GM23338 (cell line): ENCODE measurements at regions not wholly inside any gene's neighbourhood (a gene's known extent, or its start where the extent isn't known, plus 50 kb on each side); places are given as distances from the start of the nearest gene placed in this dataset.

Experiments used
- ATAC-seq: fragments of 200-7000 bp; cut with Tn5 transposase; 3 replicates; pipeline ENCODE4 v1.9.1; 2020
- DNase-seq: peaks from one replicate; pipeline ENCODE4 v3.0.0-alpha.2; 2015; ENCODE audit warnings: low spot score
- H2AFZ ChIP-seq: fragments of 200-600 bp; sonication (generic); 2 replicates; pipeline ENCODE4 v1.8.0; 2016; ENCODE audit warnings: antibody characterized with exemption, mild to moderate bottlenecking, moderate library complexity
- H3F3A ChIP-seq: fragments of 200-600 bp; sonication (generic); replicated peaks from 2 replicates; pipeline ENCODE4 v1.8.0; 2017; ENCODE audit warnings: antibody characterized with exemption, mixed run types, low read depth
- H3K27ac ChIP-seq: fragments of 200-600 bp; sonication (generic); 2 replicates; pipeline ENCODE4 v1.6.1; 2016; ENCODE audit warnings: low read depth
- H3K27me3 ChIP-seq: fragments of 200-600 bp; sonication (generic); 2 replicates; pipeline ENCODE4 v1.8.0; 2016; ENCODE audit warnings: mild to moderate bottlenecking, mixed run types, moderate library complexity; ENCODE audit not compliant: insufficient read depth
- H3K36me3 ChIP-seq: fragments of 200-600 bp; sonication (generic); 2 replicates; pipeline ENCODE4 v1.8.0; 2016; ENCODE audit warnings: mild to moderate bottlenecking; ENCODE audit not compliant: insufficient read depth
- H3K4me1 ChIP-seq: fragments of 200-600 bp; sonication (generic); 2 replicates; pipeline ENCODE4 v1.8.0; 2016; ENCODE audit warnings: mild to moderate bottlenecking, moderate library complexity; ENCODE audit not compliant: insufficient read depth
- H3K4me2 ChIP-seq: fragments of 200-600 bp; sonication (generic); 2 replicates; pipeline ENCODE4 v1.7.1; 2017; ENCODE audit warnings: mixed run types
- H3K4me3 ChIP-seq: fragments of 200-600 bp; sonication (generic); 2 replicates; pipeline ENCODE4 v1.6.1; 2016; ENCODE audit warnings: mixed run types
- H3K79me2 ChIP-seq: fragments of 200-600 bp; sonication (generic); replicated peaks from 2 replicates; pipeline ENCODE4 v1.8.0; 2017; ENCODE audit warnings: mild to moderate bottlenecking; ENCODE audit not compliant: insufficient read depth
- H3K9me2 ChIP-seq: fragments of 200-600 bp; sonication (generic); 2 replicates; pipeline ENCODE4 v1.8.0; 2017; ENCODE audit not compliant: insufficient read depth
- H4K20me1 ChIP-seq: fragments of 200-600 bp; sonication (generic); replicated peaks from 2 replicates; pipeline ENCODE4 v1.8.0; 2017; ENCODE audit warnings: mild to moderate bottlenecking; ENCODE audit not compliant: insufficient read depth
- H3K27ac Mint-ChIP-seq: 2 replicates; pipeline ENCODE4 v1.8.0; 2020; ENCODE audit warnings: inconsistent platforms, mild to moderate bottlenecking, moderate library complexity, mixed read lengths
- H3K27me3 Mint-ChIP-seq: 3 replicates; pipeline ENCODE4 v1.8.0; 2022; ENCODE audit warnings: low read depth, mild to moderate bottlenecking, moderate library complexity, mixed read lengths, inconsistent platforms; ENCODE audit not compliant: insufficient read depth, poor library complexity
- H3K36me3 Mint-ChIP-seq: 3 replicates; pipeline ENCODE4 v1.8.0; 2021; ENCODE audit warnings: low read depth, mild to moderate bottlenecking, inconsistent platforms, moderate library complexity, mixed read lengths
- H3K4me1 Mint-ChIP-seq: 3 replicates; pipeline ENCODE4 v1.8.0; 2020; ENCODE audit warnings: mild to moderate bottlenecking, inconsistent platforms, mixed read lengths
- H3K4me3 Mint-ChIP-seq: 3 replicates; pipeline ENCODE4 v1.8.0; 2021; ENCODE audit warnings: moderate library complexity, mild to moderate bottlenecking, inconsistent platforms, mixed read lengths
- H3K9me3 Mint-ChIP-seq: 3 replicates; pipeline ENCODE4 v1.8.0; 2020; ENCODE audit warnings: moderate library complexity, mild to moderate bottlenecking, inconsistent platforms, mixed read lengths
- CREB1 ChIP-seq: fragments of 250-450 bp; sonication (Bioruptor Pico); IDR thresholded peaks from 2 replicates; pipeline ENCODE4 v1.5.0; 2020; ENCODE audit warnings: low read depth, mild to moderate bottlenecking, moderate library complexity
- CTCF ChIP-seq, 2 experiments: fragments of 200-600 bp in 1 of 2; sonication (generic) in 1 of 2; conservative IDR thresholded peaks; 2 replicates each; pipeline versions ENCODE4 v1.5.1 to v1.6.1; 2016 to 2017; ENCODE audit warnings: antibody characterized with exemption in 2 of 2, low read depth in 2 of 2, mild to moderate bottlenecking in 2 of 2, moderate library complexity in 1 of 2
- ETS1 ChIP-seq: IDR thresholded peaks from 2 replicates; pipeline ENCODE4 v1.6.1; 2016; ENCODE audit warnings: antibody characterized with exemption
- NANOG ChIP-seq: IDR thresholded peaks from 2 replicates; pipeline ENCODE4 v1.6.1; 2016; ENCODE audit warnings: antibody characterized with exemption, borderline replicate concordance
- POLR2AphosphoS5 ChIP-seq: IDR thresholded peaks from 2 replicates; pipeline ENCODE4 v1.6.1; 2016; ENCODE audit warnings: antibody characterized with exemption, low read depth
- REST ChIP-seq: IDR thresholded peaks from one replicate; pipeline ENCODE4 v1.6.1; 2018; ENCODE audit warnings: antibody characterized with exemption; ENCODE audit not compliant: unreplicated experiment
- ZNF114 ChIP-seq: fragments of 250-450 bp; sonication (Bioruptor Pico); IDR thresholded peaks from 2 replicates; pipeline ENCODE4 v1.5.0; 2020; ENCODE audit warnings: mild to moderate bottlenecking, moderate library complexity

- TF ChIP-seq CREB1 (CRISPR knock-in tag): no peak
- no peak for TF ChIP-seq REST
- no peak for TF ChIP-seq NANOG
- no peak for TF ChIP-seq POLR2AphosphoS5
- TF ChIP-seq CTCF (conservative IDR thresholded peaks at IDR 0.05; ENCODE audit: low read depth in 2 of 2): no peak
Observed at GRCh38 chr1:96144636-96145035, 576.9 kb upstream of the PTBP2 start (continued).

- H3K27me3 Mint-ChIP-seq: peaks cover 3% of the 10 kb centered on the region
- Histone ChIP-seq H3K4me2 (no peak overlapping the region), H3K27me3 (no peaks in the 10 kb centered on the region), H3K4me3 (no peak overlapping the region), H3K27ac (no peak overlapping the region), H3K9me2 (no peaks in the 10 kb centered on the region), H3K36me3 (no peaks in the 10 kb centered on the region), H3K4me1 (no peaks in the 10 kb centered on the region), H2AFZ (no peak overlapping the region), H3F3A (no peaks in the 10 kb centered on the region), H3K79me2 (no peaks in the 10 kb centered on the region), H4K20me1 (no peaks in the 10 kb centered on the region)
- H3K27ac Mint-ChIP-seq: no peak overlapping the region
- no peak for ATAC-seq
- no peak for DNase-seq
- H3K9me3 Mint-ChIP-seq: peaks cover 24% of the 10 kb centered on the region
- H3K4me1 Mint-ChIP-seq: no peaks in the 10 kb centered on the region
- peaks cover 21% of the 10 kb centered on the region for H3K36me3 Mint-ChIP-seq
- no peak overlapping the region for H3K4me3 Mint-ChIP-seq
- TF ChIP-seq REST (no peak), ZNF114 (CRISPR knock-in tag) (no peak), ETS1 (no peak), CTCF (conservative IDR thresholded peaks at IDR 0.05; ENCODE audit: low read depth in 2 of 2) (no peak)
Observed at GRCh38 chr1:96145492-96145891, 576.1 kb upstream of the PTBP2 start.
